PC-3 (cell line): ENCODE measurements at regions not wholly inside any gene's neighbourhood (a gene's known extent, or its start where the extent isn't known, plus 50 kb on each side); places are given as distances from the start of the nearest gene placed in this dataset.

ENCODE experiments used
- EZH2phosphoT487 ChIP-seq: fragments of 300-600 bp; sonication (generic); IDR thresholded peaks from 2 replicates; pipeline ENCODE4 v1.6.1; 2018; ENCODE audit warnings: mild to moderate bottlenecking, antibody characterized with exemption, low read length, borderline replicate concordance
- TF ChIP-seq, protein P1 (sequence below): fragments of 300-600 bp; sonication (generic); conservative IDR thresholded peaks from 2 replicates; pipeline ENCODE4 v1.5.1; 2017; ENCODE audit warnings: antibody characterized with exemption, low read depth, mild to moderate bottlenecking, low read length

DNA sequence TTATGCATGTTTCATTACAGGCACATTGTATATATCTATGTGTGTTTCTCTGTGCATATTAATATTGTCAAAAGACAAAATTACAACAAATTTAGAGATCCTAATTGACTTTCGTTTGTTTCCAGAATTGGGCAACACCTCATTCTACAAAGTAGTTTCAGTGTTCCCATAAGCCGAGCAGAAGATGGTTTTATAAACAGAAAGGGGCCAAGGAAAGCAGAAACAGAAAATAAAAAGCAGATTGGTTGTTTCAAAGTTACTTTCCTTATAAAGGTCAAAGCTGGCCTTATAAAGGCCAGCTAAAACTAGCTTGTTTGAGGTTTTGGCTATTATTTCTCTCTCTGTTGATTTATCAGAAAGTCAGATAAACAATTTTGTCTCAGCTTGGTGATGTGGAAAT is 116.2 kb upstream of the FGGY start:
- TF ChIP-seq, protein P1, sequence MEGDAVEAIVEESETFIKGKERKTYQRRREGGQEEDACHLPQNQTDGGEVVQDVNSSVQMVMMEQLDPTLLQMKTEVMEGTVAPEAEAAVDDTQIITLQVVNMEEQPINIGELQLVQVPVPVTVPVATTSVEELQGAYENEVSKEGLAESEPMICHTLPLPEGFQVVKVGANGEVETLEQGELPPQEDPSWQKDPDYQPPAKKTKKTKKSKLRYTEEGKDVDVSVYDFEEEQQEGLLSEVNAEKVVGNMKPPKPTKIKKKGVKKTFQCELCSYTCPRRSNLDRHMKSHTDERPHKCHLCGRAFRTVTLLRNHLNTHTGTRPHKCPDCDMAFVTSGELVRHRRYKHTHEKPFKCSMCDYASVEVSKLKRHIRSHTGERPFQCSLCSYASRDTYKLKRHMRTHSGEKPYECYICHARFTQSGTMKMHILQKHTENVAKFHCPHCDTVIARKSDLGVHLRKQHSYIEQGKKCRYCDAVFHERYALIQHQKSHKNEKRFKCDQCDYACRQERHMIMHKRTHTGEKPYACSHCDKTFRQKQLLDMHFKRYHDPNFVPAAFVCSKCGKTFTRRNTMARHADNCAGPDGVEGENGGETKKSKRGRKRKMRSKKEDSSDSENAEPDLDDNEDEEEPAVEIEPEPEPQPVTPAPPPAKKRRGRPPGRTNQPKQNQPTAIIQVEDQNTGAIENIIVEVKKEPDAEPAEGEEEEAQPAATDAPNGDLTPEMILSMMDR, result no peak
- TF ChIP-seq EZH2phosphoT487, result no peak
